WI38 (cell line): ENCODE measurements at regions not wholly inside any gene's neighbourhood (a gene's known extent, or its start where the extent isn't known, plus 50 kb on each side); places are given as distances from the start of the nearest gene placed in this dataset.

Experiments
- H3K4me3 ChIP-seq: 2 replicates; pipeline ENCODE4 v1.5.1; 2011; ENCODE audit warnings: low read depth, mild to moderate bottlenecking, control low read depth, low read length
- CTCF ChIP-seq: IDR thresholded peaks from 2 replicates; pipeline ENCODE4 v1.5.1; 2012; ENCODE audit warnings: low read depth, mild to moderate bottlenecking, control low read depth, low read length

- no peak for TF ChIP-seq CTCF
- no peak overlapping the region for H3K4me3 ChIP-seq
Observed at GRCh38 chr6:137724495-137725211, 142.4 kb upstream of the TNFAIP3 start.

- TF ChIP-seq CTCF = no peak
- no peak overlapping the region for H3K4me3 ChIP-seq
Observed at GRCh38 chr6:137725949-137726348, 141.1 kb upstream of the TNFAIP3 start.

GRCh38 chr6:137726582-137726981 lies 140.5 kb upstream of the TNFAIP3 start:
- no peak for TF ChIP-seq CTCF
- H3K4me3 ChIP-seq = no peak overlapping the region

GRCh38 chr6:137727216-137727765 lies 139.8 kb upstream of the TNFAIP3 start:
- no peak overlapping the region for H3K4me3 ChIP-seq
- TF ChIP-seq CTCF = no peak

- TF ChIP-seq CTCF = no peak
- no peak overlapping the region for H3K4me3 ChIP-seq
Observed at GRCh38 chr6:137728386-137729349, 138.4 kb upstream of the TNFAIP3 start.

GRCh38 chr6:137729866-137730629 lies 137.0 kb upstream of the TNFAIP3 start:
- H3K4me3 ChIP-seq = no peak overlapping the region

More at GRCh38 chr6:137729866-137730629, 137.0 kb upstream of the TNFAIP3 start:
- no peak for TF ChIP-seq CTCF
